ENCODE measurements at regions not wholly inside any gene's neighbourhood (a gene's known extent, or its start where the extent isn't known, plus 50 kb on each side); places are given as distances from the start of the nearest gene placed in this dataset.

DNA sequence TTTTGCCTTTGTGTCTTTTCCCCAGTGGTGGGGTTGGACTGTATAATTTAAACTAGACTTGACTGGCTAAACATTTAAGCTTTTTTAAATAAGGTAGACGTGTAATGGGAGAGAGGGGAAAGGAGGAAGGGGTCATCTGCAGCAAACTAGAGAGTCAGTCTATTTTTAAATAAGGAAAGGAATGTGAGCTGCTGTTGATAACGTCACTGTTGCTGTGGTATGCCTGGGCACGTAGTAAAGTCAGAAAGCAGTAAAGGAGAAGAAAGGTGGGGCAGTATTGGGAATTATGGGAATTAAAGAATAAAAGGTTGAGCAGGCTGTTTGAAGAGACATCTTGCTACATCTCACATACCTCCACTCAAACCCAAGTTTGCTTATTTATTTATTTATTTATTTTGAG lies 80.4 kb upstream of the FSHB start:
- Histone ChIP-seq H2BK12ac (ENCODE audit: insufficient read length, low read depth, low read length) (no peak overlapping the region), H3K4me1 (ENCODE audit: insufficient read depth, low read length) (peaks cover 4% of the 10 kb centered on the region; the same call in 1 of the 2 replicates), H4K91ac (ENCODE audit: insufficient read length, low read depth, low read length) (no peak overlapping the region), H2BK15ac (ENCODE audit: low read depth, low read length) (no peak overlapping the region), H3K9ac (ENCODE audit: extremely low read depth, insufficient read length, low read length) (no peak overlapping the region), H2AFZ (ENCODE audit: low read length) (no peak overlapping the region), H3K79me1 (ENCODE audit: insufficient read depth, low read depth, low read length, poor library complexity, severe bottlenecking) (no peaks in the 10 kb centered on the region), H3K4me2 (ENCODE audit: insufficient read depth, insufficient read length, low read length) (no peak overlapping the region), H2BK120ac (ENCODE audit: low read depth, low read length, poor library complexity, severe bottlenecking) (no peak overlapping the region), H2BK5ac (ENCODE audit: insufficient read length, low read length) (no peak overlapping the region), H3T11ph (ENCODE audit: low read length) (no peak overlapping the region), H3K27me3 (ENCODE audit: insufficient read depth, low read length) (no peaks in the 10 kb centered on the region; the same call in 1 of the 2 replicates), H3K27ac (ENCODE audit: insufficient read length, low read depth, low read length) (no peak overlapping the region), H3K9me3 (ENCODE audit: control insufficient read depth, low read depth, low read length) (no peaks in the 10 kb centered on the region), H3K56ac (ENCODE audit: insufficient read length, low read depth, low read length) (no peak overlapping the region), H3K18ac (ENCODE audit: insufficient read length, low read depth, low read length) (no peak overlapping the region), H3K4ac (ENCODE audit: low read depth, low read length) (no peak overlapping the region), H2BK20ac (ENCODE audit: low read depth, low read length, poor library complexity, severe bottlenecking) (no peak overlapping the region), H4K5ac (ENCODE audit: insufficient read length, low read depth, low read length) (no peak overlapping the region), H4K20me1 (ENCODE audit: control insufficient read depth, insufficient read depth, insufficient read length) (no peaks in the 10 kb centered on the region), H4K8ac (replicated peaks; ENCODE audit: insufficient read length, low read depth, low read length) (no peak overlapping the region), H3K79me2 (ENCODE audit: insufficient read depth, low read length) (no peaks in the 10 kb centered on the region), H3K23me2 (ENCODE audit: insufficient read length, low read depth, low read length, poor library complexity, severe bottlenecking) (no peaks in the 10 kb centered on the region), H3K23ac (ENCODE audit: insufficient read length, low read depth, low read length) (no peak overlapping the region), H2AK5ac (ENCODE audit: insufficient read length, low read length) (no peak overlapping the region), H3K14ac (ENCODE audit: insufficient read depth, low read length) (no peak overlapping the region)
- Mint-ChIP-seq H3K27ac (no peak overlapping the region), H3K4me3 (no peak overlapping the region), H3K4me1 (peaks cover 0 to 12% of the 10 kb centered on the region in 2 experiments; a peak in 2 of 4 replicates), H3K36me3 (ENCODE audit: insufficient read depth in 1 of 3, low read depth in 3 of 3) (no peaks in the 10 kb centered on the region), H3K27me3 (ENCODE audit: low read depth) (peaks cover 31% of the 10 kb centered on the region), H3K9me3 (no peaks in the 10 kb centered on the region)
- WGBS (ENCODE audit: extremely low coverage, insufficient read length, low lambda C conversion rate), result no CpG with 5 or more reads among the region's 3 CpGs
- no peak for DNase-seq
- no peak for TF ChIP-seq CTCF (conservative IDR thresholded peaks at IDR 0.05)

All from H9 (cell line).